ENCODE measurements at regions not wholly inside any gene's neighbourhood (a gene's known extent, or its start where the extent isn't known, plus 50 kb on each side); places are given as distances from the start of the nearest gene placed in this dataset.
"Not testable (repeated sequence)": the region's sequence is repeated elsewhere in the genome, so short reads cannot be mapped to it uniquely, and the experiment has no call there.

GRCh38 chr5:68103297-68103696, 112.3 kb upstream of the PIK3R1 start:
- TF ChIP-seq CTCF (IDR thresholded peaks at IDR 0.05; ENCODE audit: low read depth, low read length, poor library complexity, severe bottlenecking); EZH2phosphoT487 (IDR thresholded peaks at IDR 0.05; ENCODE audit: borderline replicate concordance, low read length): not testable (repeated sequence)

Data from DOHH2 (cell line).